ENCODE measurements at regions not wholly inside any gene's neighbourhood (a gene's known extent, or its start where the extent isn't known, plus 50 kb on each side); places are given as distances from the start of the nearest gene placed in this dataset.
"Not testable (repeated sequence)": the region's sequence is repeated elsewhere in the genome, so short reads cannot be mapped to it uniquely, and the experiment has no call there.

GRCh38 chr6:144470201-144470600, 185.1 kb downstream of the UTRN start:
- H3K4me3 ChIP-seq (ENCODE audit: low read length); H3K27me3 ChIP-seq (ENCODE audit: insufficient read depth, low read length); H3K9ac ChIP-seq (ENCODE audit: low read depth, low read length); H3K9me3 ChIP-seq (ENCODE audit: insufficient read depth, low read depth, low read length); H3K27ac ChIP-seq (ENCODE audit: low read length): not testable (repeated sequence)
- H3K4me1 ChIP-seq (ENCODE audit: insufficient read depth, low read length) = peaks cover 13% of the 10 kb centered on the region
- H3K36me3 ChIP-seq (ENCODE audit: insufficient read depth, low read depth, low read length) = peaks cover 10% of the 10 kb centered on the region

DNA sequence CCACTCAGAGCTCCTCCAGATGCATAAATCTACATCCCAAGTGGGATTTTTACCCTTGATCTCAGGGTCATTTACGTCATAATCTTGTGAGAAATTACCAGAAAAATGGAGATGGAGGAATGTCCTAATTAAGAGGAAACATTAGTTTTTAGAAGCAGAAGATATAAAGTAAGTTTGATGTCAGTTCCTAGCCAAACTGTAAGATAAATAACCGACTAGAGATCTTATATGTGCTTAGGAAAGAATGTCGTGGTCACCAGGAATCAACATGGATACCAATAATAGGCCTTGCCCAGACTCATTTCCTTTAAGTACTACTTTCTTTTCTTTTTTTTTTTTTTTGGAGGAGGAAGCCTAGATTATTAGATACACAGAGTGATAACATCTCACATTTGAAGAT, 186.9 kb downstream of the UTRN start:
- Histone ChIP-seq H3K4me1 (ENCODE audit: insufficient read depth, low read length) (peaks cover 11% of the 10 kb centered on the region), H3K36me3 (ENCODE audit: insufficient read depth, low read depth, low read length) (peaks cover 11% of the 10 kb centered on the region), H3K9ac (ENCODE audit: low read depth, low read length) (no peak overlapping the region), H3K4me3 (ENCODE audit: low read length) (no peak overlapping the region), H3K9me3 (ENCODE audit: insufficient read depth, low read depth, low read length) (0 out of 2 replicates have a peak, but pooled peaks cover 3% of the 10 kb centered on the region), H3K27me3 (ENCODE audit: insufficient read depth, low read length) (no peaks in the 10 kb centered on the region), H3K27ac (ENCODE audit: low read length) (no peak overlapping the region)

- Histone ChIP-seq H3K9ac (ENCODE audit: low read depth, low read length) (no peak overlapping the region), H3K27me3 (ENCODE audit: insufficient read depth, low read length) (no peaks in the 10 kb centered on the region), H3K36me3 (ENCODE audit: insufficient read depth, low read depth, low read length) (peaks cover 15% of the 10 kb centered on the region), H3K4me3 (ENCODE audit: low read length) (no peak overlapping the region), H3K27ac (ENCODE audit: low read length) (no peak overlapping the region), H3K9me3 (ENCODE audit: insufficient read depth, low read depth, low read length) (0 out of 2 replicates have a peak, but pooled peaks cover 3% of the 10 kb centered on the region), H3K4me1 (ENCODE audit: insufficient read depth, low read length) (no peaks in the 10 kb centered on the region)
Observed at GRCh38 chr6:144474290-144474689, 189.2 kb downstream of the UTRN start.

- 0 out of 2 replicates have a peak, but pooled peaks cover 3% of the 10 kb centered on the region for H3K9me3 ChIP-seq (ENCODE audit: insufficient read depth, low read depth, low read length)
- no peak overlapping the region for H3K4me3 ChIP-seq (ENCODE audit: low read length)
- no peak overlapping the region for H3K27ac ChIP-seq (ENCODE audit: low read length)
- no peaks in the 10 kb centered on the region for H3K4me1 ChIP-seq (ENCODE audit: insufficient read depth, low read length)
- H3K36me3 ChIP-seq (ENCODE audit: insufficient read depth, low read depth, low read length) = peaks cover 21% of the 10 kb centered on the region
- H3K27me3 ChIP-seq (ENCODE audit: insufficient read depth, low read length) = no peaks in the 10 kb centered on the region
- no peak overlapping the region for H3K9ac ChIP-seq (ENCODE audit: low read depth, low read length)
Observed at GRCh38 chr6:144474904-144475303, 189.8 kb downstream of the UTRN start.

- Histone ChIP-seq H3K36me3 (ENCODE audit: insufficient read depth, low read depth, low read length) (peaks cover 26% of the 10 kb centered on the region), H3K9me3 (ENCODE audit: insufficient read depth, low read depth, low read length) (0 out of 2 replicates have a peak, but pooled peaks cover 3% of the 10 kb centered on the region), H3K9ac (ENCODE audit: low read depth, low read length) (no peak overlapping the region)
Observed at GRCh38 chr6:144475411-144475810, 190.3 kb downstream of the UTRN start.

GRCh38 chr6:144476286-144476685, 191.2 kb downstream of the UTRN start:
- Histone ChIP-seq H3K27ac (ENCODE audit: low read length) (no peak overlapping the region), H3K27me3 (ENCODE audit: insufficient read depth, low read length) (no peaks in the 10 kb centered on the region), H3K9ac (ENCODE audit: low read depth, low read length) (no peak overlapping the region), H3K4me1 (ENCODE audit: insufficient read depth, low read length) (no peaks in the 10 kb centered on the region), H3K36me3 (ENCODE audit: insufficient read depth, low read depth, low read length) (peaks cover 32% of the 10 kb centered on the region), H3K4me3 (ENCODE audit: low read length) (no peak overlapping the region), H3K9me3 (ENCODE audit: insufficient read depth, low read depth, low read length) (0 out of 2 replicates have a peak, but pooled peaks cover 1% of the 10 kb centered on the region)

More at GRCh38 chr6:144475411-144475810, 190.3 kb downstream of the UTRN start:
- no peaks in the 10 kb centered on the region for H3K27me3 ChIP-seq (ENCODE audit: insufficient read depth, low read length)
- H3K27ac ChIP-seq (ENCODE audit: low read length) = no peak overlapping the region
- no peaks in the 10 kb centered on the region for H3K4me1 ChIP-seq (ENCODE audit: insufficient read depth, low read length)
- H3K4me3 ChIP-seq (ENCODE audit: low read length) = no peak overlapping the region

GRCh38 chr6:144477396-144477795, 192.3 kb downstream of the UTRN start:
- H3K27ac ChIP-seq (ENCODE audit: low read length) = no peak overlapping the region
- H3K4me3 ChIP-seq (ENCODE audit: low read length) = no peak overlapping the region
- no peaks in the 10 kb centered on the region for H3K27me3 ChIP-seq (ENCODE audit: insufficient read depth, low read length)
- H3K4me1 ChIP-seq (ENCODE audit: insufficient read depth, low read length) = no peaks in the 10 kb centered on the region
- H3K36me3 ChIP-seq (ENCODE audit: insufficient read depth, low read depth, low read length) = peaks cover 32% of the 10 kb centered on the region
- H3K9ac ChIP-seq (ENCODE audit: low read depth, low read length) = no peak overlapping the region
- no peaks in the 10 kb centered on the region for H3K9me3 ChIP-seq (ENCODE audit: insufficient read depth, low read depth, low read length)

GRCh38 chr6:144477856-144478255, 192.7 kb downstream of the UTRN start:
- peaks cover 32% of the 10 kb centered on the region for H3K36me3 ChIP-seq (ENCODE audit: insufficient read depth, low read depth, low read length)

GRCh38 chr6:144478483-144478882, 193.3 kb downstream of the UTRN start:
- H3K9me3 ChIP-seq (ENCODE audit: insufficient read depth, low read depth, low read length) = no peaks in the 10 kb centered on the region
- no peak overlapping the region for H3K27ac ChIP-seq (ENCODE audit: low read length)
- H3K9ac ChIP-seq (ENCODE audit: low read depth, low read length) = no peak overlapping the region
- no peaks in the 10 kb centered on the region for H3K27me3 ChIP-seq (ENCODE audit: insufficient read depth, low read length)
- H3K4me1 ChIP-seq (ENCODE audit: insufficient read depth, low read length) = no peaks in the 10 kb centered on the region
- peaks cover 32% of the 10 kb centered on the region for H3K36me3 ChIP-seq (ENCODE audit: insufficient read depth, low read depth, low read length)
- H3K4me3 ChIP-seq (ENCODE audit: low read length) = no peak overlapping the region

More at GRCh38 chr6:144477856-144478255, 192.7 kb downstream of the UTRN start:
- H3K27me3 ChIP-seq (ENCODE audit: insufficient read depth, low read length) = no peaks in the 10 kb centered on the region
- H3K27ac ChIP-seq (ENCODE audit: low read length) = no peak overlapping the region
- no peak overlapping the region for H3K4me3 ChIP-seq (ENCODE audit: low read length)
- no peaks in the 10 kb centered on the region for H3K9me3 ChIP-seq (ENCODE audit: insufficient read depth, low read depth, low read length)
- no peaks in the 10 kb centered on the region for H3K4me1 ChIP-seq (ENCODE audit: insufficient read depth, low read length)
- no peak overlapping the region for H3K9ac ChIP-seq (ENCODE audit: low read depth, low read length)

DNA sequence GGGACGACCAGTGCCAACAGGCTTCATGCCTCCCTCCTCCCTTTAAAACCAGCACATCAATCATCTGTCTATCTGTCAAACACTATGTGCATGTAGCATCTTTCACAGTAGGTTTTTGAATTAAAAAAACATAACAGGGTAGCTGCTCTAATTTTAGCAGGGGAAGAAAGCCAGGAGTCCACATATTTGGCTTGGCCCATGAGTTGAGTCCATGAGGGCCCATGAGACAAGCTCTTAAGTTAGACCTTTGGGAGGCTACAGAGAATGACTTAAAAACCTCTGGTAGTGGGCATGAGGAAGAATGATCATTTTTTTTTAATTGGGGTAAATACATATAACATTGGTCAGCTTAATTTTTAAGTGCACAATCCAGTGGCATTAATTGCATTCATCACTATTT, 194.9 kb downstream of the UTRN start:
- H3K27ac ChIP-seq (ENCODE audit: low read length) = no peak overlapping the region

DNA sequence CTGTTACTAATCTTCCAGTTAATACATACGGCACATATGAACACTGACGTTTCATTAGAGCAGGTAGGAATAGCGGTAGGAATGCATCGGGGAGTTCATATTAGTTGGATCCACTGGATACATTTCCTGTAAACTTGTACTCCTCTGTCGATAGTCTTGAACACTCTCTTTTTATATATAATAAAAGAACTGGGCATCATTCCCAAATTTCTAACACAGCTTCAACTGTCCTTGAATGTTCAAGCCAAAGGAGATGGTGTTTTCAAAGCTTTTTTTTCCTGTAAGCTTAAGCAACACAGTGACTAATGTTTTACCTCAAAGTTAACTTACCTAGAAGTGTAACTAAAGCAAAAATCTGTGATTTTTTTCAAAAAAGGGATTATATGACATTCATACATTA, 195.3 kb downstream of the UTRN start:
- no peaks in the 10 kb centered on the region for H3K9me3 ChIP-seq (ENCODE audit: insufficient read depth, low read depth, low read length)
- no peak overlapping the region for H3K27ac ChIP-seq (ENCODE audit: low read length)
- H3K4me3 ChIP-seq (ENCODE audit: low read length) = no peak overlapping the region
- H3K4me1 ChIP-seq (ENCODE audit: insufficient read depth, low read length) = no peaks in the 10 kb centered on the region
- no peaks in the 10 kb centered on the region for H3K27me3 ChIP-seq (ENCODE audit: insufficient read depth, low read length)
- H3K36me3 ChIP-seq (ENCODE audit: insufficient read depth, low read depth, low read length) = peaks cover 23% of the 10 kb centered on the region
- no peak overlapping the region for H3K9ac ChIP-seq (ENCODE audit: low read depth, low read length)

More for the DNA sequence above, 194.9 kb downstream of the UTRN start:
- Histone ChIP-seq H3K9me3 (ENCODE audit: insufficient read depth, low read depth, low read length) (no peaks in the 10 kb centered on the region), H3K27me3 (ENCODE audit: insufficient read depth, low read length) (no peaks in the 10 kb centered on the region), H3K4me3 (ENCODE audit: low read length) (no peak overlapping the region), H3K9ac (ENCODE audit: low read depth, low read length) (no peak overlapping the region), H3K4me1 (ENCODE audit: insufficient read depth, low read length) (no peaks in the 10 kb centered on the region), H3K36me3 (ENCODE audit: insufficient read depth, low read depth, low read length) (peaks cover 24% of the 10 kb centered on the region)

DNA sequence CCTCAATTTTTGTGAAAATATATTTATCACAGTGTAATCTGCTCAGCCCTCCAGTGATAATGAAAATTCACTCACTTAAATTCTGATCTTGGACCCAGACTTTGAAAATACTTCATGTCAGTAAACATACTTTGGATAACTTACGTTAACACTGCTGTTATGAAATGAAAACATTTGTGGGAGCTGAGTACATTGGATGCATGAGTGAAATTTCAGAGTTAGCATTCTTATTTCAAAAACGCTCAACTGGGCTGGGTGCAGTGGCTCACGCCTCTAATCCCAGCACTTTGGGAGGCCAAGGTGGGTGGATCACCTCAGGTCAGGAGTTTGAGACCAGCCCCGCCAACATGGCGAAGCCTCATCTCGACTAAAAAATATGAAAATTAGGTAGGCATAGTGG, 196.4 kb downstream of the UTRN start:
- Histone ChIP-seq H3K36me3 (ENCODE audit: insufficient read depth, low read depth, low read length) (peaks cover 31% of the 10 kb centered on the region), H3K9ac (ENCODE audit: low read depth, low read length) (no peak overlapping the region), H3K27ac (ENCODE audit: low read length) (no peak overlapping the region), H3K27me3 (ENCODE audit: insufficient read depth, low read length) (no peaks in the 10 kb centered on the region), H3K4me1 (ENCODE audit: insufficient read depth, low read length) (no peaks in the 10 kb centered on the region), H3K9me3 (ENCODE audit: insufficient read depth, low read depth, low read length) (no peaks in the 10 kb centered on the region), H3K4me3 (ENCODE audit: low read length) (no peak overlapping the region)

Data from iPS-20b (cell line).